ENCODE measurements at regions not wholly inside any gene's neighbourhood (a gene's known extent, or its start where the extent isn't known, plus 50 kb on each side); places are given as distances from the start of the nearest gene placed in this dataset.

GRCh38 chr6:80442366-80442765 is 335.9 kb downstream of the BCKDHB start:
- H3K4me1 ChIP-seq: peaks cover 0 to 6% (median 0%) of the 10 kb centered on the region in 4 donors
- no peaks in the 10 kb centered on the region for H3K36me3 ChIP-seq
- intact Hi-C loops (cut with DNase I): no loop called here
- H3K27ac ChIP-seq: no peak overlapping the region
- no peaks in the 10 kb centered on the region for H3K27me3 ChIP-seq
- ATAC-seq (no peak), DNase-seq (no peak)
- TF ChIP-seq POLR2A (IDR thresholded peaks at IDR 0.05) (no peak), CTCF (IDR thresholded peaks at IDR 0.05) (no peak)
- no peak overlapping the region for H3K4me3 ChIP-seq
- H3K9me3 ChIP-seq: no peaks in the 10 kb centered on the region

- no peak for DNase-seq
- H3K27me3 ChIP-seq: no peaks in the 10 kb centered on the region
- H3K9me3 ChIP-seq: no peaks in the 10 kb centered on the region
- no peaks in the 10 kb centered on the region for H3K36me3 ChIP-seq
- H3K4me3 ChIP-seq: no peak overlapping the region
- no peak for ATAC-seq
- TF ChIP-seq POLR2A (IDR thresholded peaks at IDR 0.05): no peak
- H3K27ac ChIP-seq: no peak overlapping the region
- intact Hi-C loops (cut with DNase I): no loop called here
- peaks cover 0 to 6% (median 0%) of the 10 kb centered on the region in 4 donors for H3K4me1 ChIP-seq
These were observed 334.7 kb downstream of the BCKDHB start for GRCh38 chr6:80441131-80441530.

GRCh38 chr6:80440496-80441115 is 334.1 kb downstream of the BCKDHB start:
- ATAC-seq: no peak
- H3K27ac ChIP-seq: no peak overlapping the region

GRCh38 chr6:80439721-80440470 is 333.4 kb downstream of the BCKDHB start:
- intact Hi-C loops (cut with DNase I): no loop called here
- Histone ChIP-seq H3K27ac (no peak overlapping the region), H3K9me3 (no peaks in the 10 kb centered on the region), H3K4me3 (no peak overlapping the region), H3K27me3 (no peaks in the 10 kb centered on the region), H3K4me1 (no peaks in the 10 kb centered on the region), H3K36me3 (no peaks in the 10 kb centered on the region)
- ATAC-seq (no peak), DNase-seq (no peak)
- no peak for TF ChIP-seq POLR2A (IDR thresholded peaks at IDR 0.05)
- TF ChIP-seq CTCF (IDR thresholded peaks at IDR 0.05): no peak

More at GRCh38 chr6:80440496-80441115, 334.1 kb downstream of the BCKDHB start:
- Histone ChIP-seq H3K4me1 (peaks cover 0 to 1% (median 0%) of the 10 kb centered on the region in 4 donors), H3K4me3 (no peak overlapping the region), H3K36me3 (no peaks in the 10 kb centered on the region), H3K27me3 (no peaks in the 10 kb centered on the region), H3K9me3 (no peaks in the 10 kb centered on the region)
- no peak for DNase-seq
- intact Hi-C loops (cut with DNase I): no loop called here
- WGBS (ENCODE audit: insufficient coverage, low coverage, low lambda C conversion rate, missing lambda C conversion rate): 83% methylated on average over 6 of the region's 6 CpGs
- TF ChIP-seq CTCF (IDR thresholded peaks at IDR 0.05): no peak
- no peak for TF ChIP-seq POLR2A (IDR thresholded peaks at IDR 0.05)

- 92% methylated on average over 2 of the region's 2 CpGs for WGBS (ENCODE audit: insufficient coverage, low coverage, low lambda C conversion rate, missing lambda C conversion rate)
- Histone ChIP-seq H3K27ac (no peak overlapping the region), H3K9me3 (no peaks in the 10 kb centered on the region), H3K4me3 (no peak overlapping the region), H3K4me1 (no peaks in the 10 kb centered on the region), H3K27me3 (no peaks in the 10 kb centered on the region), H3K36me3 (no peaks in the 10 kb centered on the region)
- TF ChIP-seq CTCF (IDR thresholded peaks at IDR 0.05): no peak
- TF ChIP-seq POLR2A (IDR thresholded peaks at IDR 0.05): no peak
- ATAC-seq: no peak
- intact Hi-C loops (cut with DNase I): no loop called here
- DNase-seq: no peak
These were observed 332.3 kb downstream of the BCKDHB start for GRCh38 chr6:80438772-80439171.
